ENCODE measurements at regions not wholly inside any gene's neighbourhood (a gene's known extent, or its start where the extent isn't known, plus 50 kb on each side); places are given as distances from the start of the nearest gene placed in this dataset.
"Not testable (repeated sequence)": the region's sequence is repeated elsewhere in the genome, so short reads cannot be mapped to it uniquely, and the experiment has no call there.

DNA sequence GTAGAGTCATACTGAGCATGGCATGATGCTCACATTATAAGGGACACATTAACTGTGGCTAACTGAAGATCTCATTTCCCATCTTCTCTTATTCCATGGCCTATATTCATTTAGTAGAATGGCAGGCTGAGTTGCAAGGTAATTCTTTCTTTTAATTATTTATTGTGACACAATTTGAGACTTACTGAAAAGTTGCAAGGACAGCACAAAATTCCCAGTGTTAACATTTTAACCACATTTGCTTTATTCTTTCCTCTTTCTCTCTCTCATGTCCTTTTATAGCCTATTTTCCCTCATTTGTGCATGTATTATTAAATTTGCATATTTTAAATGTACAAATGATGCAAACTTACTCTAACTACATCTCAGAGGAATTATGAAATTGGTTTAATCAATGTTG is 366.1 kb upstream of the RPS23 start:
- DNase-seq (ENCODE audit: low read depth), result no peak

DNA sequence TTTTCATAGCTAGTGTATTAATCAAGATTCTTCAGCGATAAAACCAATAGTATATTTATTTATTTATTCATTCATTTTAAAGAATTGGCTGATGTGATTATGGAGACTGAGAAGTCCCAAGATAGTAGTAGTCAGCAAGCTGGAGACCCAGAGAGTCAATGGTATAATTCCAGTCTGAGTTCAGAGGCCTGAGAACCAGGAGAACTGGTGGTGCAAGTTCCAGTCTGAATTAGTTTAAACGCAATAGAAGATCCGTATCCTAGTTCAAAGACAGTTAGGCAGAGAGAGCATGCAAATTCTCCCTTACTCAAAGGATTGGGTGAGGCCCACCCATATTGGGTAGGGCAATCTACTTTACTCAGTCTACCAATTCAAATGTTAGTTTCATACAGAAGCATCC is 364.2 kb upstream of the RPS23 start:
- DNase-seq (ENCODE audit: low read depth), result no peak

- no peak for DNase-seq (ENCODE audit: low read depth)
Observed at GRCh38 chr5:82641331-82642003, 363.3 kb upstream of the RPS23 start.

DNA sequence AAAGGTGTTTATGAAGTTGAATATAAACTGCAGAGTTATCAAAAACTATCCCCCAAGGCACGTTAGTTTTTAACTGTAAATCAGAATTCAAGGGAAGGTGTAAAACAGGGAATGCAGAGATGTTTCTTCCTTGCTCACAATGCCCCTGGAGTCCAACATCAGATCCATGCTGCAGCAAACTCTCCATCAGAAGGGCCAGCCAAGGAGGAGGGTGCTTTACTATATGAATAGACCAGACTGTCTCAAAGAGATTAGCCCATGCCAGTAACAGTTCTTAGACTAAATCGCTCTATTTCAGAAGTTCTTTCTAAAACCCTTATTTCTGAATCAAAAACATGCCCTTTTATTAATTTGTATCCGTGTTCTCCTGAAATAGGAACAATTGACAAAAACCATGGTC is 362.8 kb upstream of the RPS23 start:
- DNase-seq (ENCODE audit: low read depth), result no peak

DNA sequence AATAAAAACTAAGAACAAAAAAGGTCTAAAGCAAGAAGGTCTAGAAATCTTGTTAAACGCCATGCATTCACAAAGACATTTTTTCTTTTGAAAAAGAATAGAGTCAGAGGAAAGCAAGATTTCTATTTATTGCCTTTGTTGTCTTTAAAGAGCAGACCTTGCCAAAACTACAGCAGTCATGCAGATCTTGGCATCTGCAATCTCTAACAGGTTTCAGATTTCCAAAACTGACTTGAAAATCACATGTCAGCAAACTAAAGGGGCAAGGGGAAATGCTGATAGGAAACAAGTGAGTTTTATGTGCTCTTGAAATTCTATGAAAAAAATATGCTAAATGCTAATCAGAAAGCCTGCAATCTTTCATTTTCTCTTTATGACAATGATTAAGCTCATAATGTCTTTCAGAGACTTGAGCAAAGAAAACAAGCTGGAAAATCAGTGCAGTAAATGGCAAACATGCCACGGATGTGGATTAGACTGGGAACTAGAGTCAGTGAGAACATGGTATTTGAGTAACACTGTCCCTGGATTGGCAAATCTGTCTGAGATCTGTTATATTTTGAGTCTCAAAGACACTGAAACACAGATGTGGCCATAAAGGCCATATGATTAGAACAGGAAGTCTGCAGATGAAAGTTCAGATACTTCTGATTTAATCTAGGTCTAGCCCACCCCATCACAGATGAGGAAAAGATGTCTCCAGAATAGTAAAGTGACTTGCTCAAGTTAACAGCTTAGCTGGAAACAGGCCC is 361.4 kb upstream of the RPS23 start:
- DNase-seq (ENCODE audit: low read depth), result no peak

DNA sequence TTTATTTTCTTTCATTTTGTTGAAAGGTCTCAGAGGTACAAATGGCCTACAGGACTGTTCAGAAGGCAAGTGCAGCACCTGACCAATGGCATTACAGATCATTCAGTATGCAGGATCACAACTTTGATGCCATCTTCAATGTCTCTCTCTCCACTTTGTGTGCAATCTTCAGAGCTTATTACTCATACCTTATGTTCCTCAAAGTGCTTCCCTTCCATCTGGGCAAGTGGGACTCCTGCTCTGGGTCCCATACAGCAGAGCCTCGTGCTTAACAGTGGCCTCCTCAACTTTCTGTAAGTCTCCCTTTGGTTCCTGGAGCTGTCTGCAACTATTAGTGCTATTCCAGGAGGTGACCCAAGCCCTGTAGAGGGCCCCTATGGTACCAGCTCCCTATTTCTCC is 358.4 kb upstream of the RPS23 start:
- DNase-seq (ENCODE audit: low read depth), result no peak

DNA sequence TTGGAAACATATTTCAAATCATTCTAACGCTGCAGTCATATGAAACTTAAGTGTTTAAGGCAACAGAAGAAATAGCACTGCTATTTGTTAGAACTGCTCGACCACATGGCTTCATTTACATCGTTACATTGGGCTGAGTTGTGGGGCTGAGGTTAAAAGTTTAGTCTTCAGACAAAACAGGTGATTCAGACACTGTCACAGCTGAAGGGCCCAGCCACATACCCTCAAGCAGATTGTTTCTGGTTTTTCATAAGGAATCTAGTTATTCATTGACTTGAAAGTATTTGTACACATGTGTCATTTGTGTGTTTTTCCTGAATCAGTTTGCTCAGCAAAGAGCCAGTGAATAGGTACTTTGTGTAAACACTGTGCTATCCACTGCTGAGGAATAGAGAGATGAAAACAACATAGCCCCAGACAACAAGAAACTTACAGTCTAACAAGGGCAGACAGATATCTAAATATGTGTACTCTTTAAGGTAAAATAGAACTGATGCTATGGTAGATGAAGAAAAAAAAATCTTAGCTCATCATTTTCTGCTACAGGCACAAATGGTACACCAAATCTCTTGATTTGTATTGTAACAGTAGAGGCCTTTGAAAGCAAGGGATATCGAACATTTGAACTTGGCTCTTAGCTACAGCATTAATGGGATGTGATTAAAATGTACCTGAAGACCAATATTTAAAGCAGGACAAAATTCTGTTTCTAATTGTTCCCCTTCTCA is 357.6 kb upstream of the RPS23 start:
- no peak for DNase-seq (ENCODE audit: low read depth)

DNA sequence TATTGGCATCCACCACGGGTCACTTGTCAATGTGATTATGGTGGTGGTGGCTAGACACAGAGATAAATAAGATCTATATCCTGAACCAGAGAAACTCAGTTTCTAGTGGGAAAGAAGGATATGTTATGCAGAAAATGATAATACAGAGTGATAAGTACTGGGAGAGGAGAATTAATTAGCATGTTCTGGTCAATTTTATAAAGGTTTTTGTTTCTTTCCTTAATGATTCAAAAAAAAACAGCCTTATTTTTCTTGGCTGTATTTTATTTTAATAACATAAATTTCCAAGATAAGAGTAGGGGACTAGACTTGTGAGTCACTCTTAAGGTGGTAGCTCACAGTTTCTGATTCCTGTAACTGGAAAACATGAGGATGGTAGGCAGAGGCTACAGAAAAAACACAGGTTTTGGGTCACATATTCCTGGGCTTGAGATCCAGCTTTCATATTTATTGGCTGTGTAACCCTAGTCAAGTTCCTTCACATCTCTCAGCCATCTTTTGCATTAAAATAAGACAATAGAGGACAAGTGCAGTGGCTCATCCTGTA is 350.3 kb upstream of the RPS23 start:
- DNase-seq (ENCODE audit: low read depth), result no peak

DNA sequence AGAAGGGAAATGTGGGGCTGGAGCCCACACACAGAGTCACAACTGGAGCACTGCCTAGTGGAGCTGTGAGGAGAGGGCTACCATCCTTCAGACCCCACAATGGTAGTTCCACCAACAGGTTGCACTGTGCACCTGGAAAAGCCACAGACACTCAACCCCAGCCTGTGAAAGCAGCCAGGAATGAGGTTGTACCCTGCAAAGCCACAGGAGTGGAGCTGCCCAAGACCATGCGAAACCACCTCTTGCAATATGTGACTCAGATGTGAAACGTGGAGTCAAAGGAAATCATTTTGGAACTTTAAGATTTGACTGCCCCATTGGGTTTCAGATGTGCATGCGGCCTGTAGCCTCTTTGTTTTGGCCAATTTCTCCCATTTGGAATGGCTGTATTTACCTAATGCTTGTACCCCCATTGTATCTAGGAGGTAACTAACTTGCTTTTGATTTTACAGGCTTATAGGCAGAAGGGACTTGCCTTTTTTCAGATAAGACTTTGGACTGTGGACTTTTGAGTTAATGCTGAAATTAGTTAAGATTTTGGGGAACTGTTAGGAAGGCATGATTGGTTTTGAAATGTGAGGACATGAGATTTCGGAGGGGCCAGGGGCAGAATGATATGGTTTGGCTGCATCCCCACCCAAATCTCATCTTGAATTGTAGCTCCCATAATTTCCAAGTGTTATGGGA is 348.9 kb upstream of the RPS23 start:
- DNase-seq (ENCODE audit: low read depth), result not testable (repeated sequence)

DNA sequence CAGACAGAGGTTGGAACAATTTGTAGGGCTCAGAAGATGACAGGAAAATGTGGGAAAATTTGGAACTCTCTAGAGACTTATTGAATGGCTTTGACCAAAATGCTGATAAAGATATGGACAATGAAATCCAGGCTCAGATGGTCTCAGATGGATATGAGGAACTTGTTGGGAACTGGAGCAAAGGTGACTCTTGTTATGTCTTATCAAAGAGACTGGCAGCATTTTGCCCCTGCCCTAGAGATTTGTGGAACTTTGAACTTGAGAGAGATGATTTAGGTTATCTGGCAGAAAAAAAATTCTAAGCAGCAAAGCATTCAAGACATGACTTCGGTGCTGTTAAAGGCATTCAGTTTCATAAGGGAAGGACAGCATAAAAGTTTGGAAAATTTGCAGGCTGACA is 347.9 kb upstream of the RPS23 start:
- not testable (repeated sequence) for DNase-seq (ENCODE audit: low read depth)

GRCh38 chr5:82624062-82624461 is 345.9 kb upstream of the RPS23 start:
- no peak for DNase-seq (ENCODE audit: low read depth)

- DNase-seq (ENCODE audit: low read depth), result no peak
Observed at GRCh38 chr5:82622711-82623514, 344.8 kb upstream of the RPS23 start.

DNA sequence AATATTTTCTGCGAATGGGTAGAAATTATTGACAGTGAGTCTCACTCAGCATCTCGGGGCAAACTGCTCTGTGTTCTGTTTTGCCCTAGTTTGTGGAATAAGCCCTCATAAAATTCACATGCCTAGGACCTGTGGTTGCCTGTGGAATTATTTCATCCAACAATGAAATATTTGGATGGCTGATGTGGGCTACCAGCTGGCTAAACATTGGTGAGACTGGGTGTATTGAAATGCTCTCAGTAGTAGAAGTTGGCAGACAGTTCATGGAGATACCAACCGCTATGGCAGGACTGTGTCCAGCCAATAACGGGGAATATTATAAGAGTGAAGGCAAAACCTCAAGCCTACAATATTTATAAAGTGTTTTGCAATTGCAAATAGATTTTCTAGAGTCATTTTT is 344.1 kb upstream of the RPS23 start:
- DNase-seq (ENCODE audit: low read depth), result no peak

DNA sequence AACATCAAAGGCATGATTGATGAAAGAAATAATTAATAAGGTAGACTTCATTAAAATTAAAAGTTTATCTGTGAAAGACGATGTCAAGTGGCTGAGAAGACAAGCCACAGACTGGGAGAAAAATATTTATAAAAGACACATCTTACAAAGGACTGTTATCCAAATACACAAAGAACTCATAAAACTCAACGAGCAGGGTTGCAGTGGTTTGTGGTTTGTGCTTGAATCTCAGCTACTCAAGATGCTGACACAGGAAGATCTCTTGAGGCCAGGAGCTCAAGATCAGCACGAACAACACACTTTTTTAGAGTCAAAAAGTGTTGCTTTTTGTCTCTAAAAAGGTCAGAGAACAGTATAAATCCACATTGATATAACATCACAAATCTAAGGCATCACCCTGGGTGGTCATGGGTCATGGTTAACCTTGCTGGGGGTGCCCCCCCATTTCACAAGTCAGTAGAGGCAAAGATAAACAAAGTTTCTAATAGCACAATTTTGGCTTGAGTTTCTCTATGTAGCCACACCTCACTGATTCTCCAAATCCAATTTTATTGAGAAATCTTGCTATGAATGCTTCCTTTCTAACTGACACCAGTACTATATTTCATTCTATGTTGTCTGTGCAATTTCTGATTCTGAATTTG is 342.9 kb upstream of the RPS23 start:
- DNase-seq (ENCODE audit: low read depth), result no peak

- DNase-seq (ENCODE audit: low read depth), result no peak
Observed at GRCh38 chr5:82619097-82619496, 340.9 kb upstream of the RPS23 start.

DNA sequence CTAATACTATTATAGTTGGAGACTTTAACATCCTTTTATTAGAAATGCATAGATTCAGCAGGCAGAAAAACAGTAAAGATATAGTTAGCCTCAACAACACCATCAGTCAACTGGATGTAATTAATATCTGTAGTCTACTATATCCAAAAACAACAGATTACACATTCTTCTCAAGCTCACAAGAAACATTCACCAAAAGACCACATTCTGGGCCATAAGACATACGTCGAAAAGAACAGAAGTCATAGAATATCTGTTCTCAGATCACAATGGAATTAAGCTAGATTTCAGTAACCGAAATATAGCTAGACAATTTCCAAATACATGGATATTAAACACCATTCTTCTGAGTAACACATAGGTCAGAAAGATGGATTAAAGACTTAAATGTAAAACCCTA is 336.6 kb upstream of the RPS23 start:
- no peak for DNase-seq (ENCODE audit: low read depth)

GRCh38 chr5:82613891-82614290 is 335.7 kb upstream of the RPS23 start:
- DNase-seq (ENCODE audit: low read depth), result no peak

- no peak for DNase-seq (ENCODE audit: low read depth)
Observed at GRCh38 chr5:82610686-82611085, 332.5 kb upstream of the RPS23 start.

DNA sequence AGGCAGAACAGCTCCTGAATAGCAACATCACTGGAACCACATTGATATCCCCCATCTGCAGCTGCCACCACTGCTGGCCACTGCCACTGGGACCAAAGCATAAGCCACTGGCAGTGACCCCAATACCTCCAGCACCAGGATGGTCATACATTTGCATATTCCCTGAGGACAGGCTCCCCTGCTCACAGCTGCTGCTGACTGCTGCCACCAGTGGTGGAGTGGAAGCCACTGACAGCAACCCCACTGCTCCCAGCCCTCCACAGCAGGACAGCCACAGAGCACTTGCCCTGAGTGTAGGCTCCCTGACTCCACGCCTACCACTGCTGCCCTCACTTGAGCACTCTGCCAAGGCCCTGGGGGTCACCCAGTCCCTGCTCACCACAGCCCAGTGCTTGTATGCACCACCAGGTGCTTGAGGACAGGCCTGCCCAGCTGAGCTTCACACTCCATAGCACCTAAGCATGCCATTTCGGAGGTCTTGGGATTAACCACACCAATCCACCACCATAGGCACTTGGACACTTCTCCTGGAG is 327.4 kb upstream of the RPS23 start:
- DNase-seq (ENCODE audit: low read depth), result no peak

Measured in T follicular helper cell (primary cell).